Parathyroid adenoma (tissue), 2 donors: ENCODE measurements at regions not wholly inside any gene's neighbourhood (a gene's known extent, or its start where the extent isn't known, plus 50 kb on each side); places are given as distances from the start of the nearest gene placed in this dataset.

Source experiments
- H2AFZ ChIP-seq: fragments of 300-600 bp; sonication (generic); one replicate; pipeline ENCODE4 v1.7.0; 2017; ENCODE audit warnings: antibody characterized with exemption, mild to moderate bottlenecking
- H3K27ac ChIP-seq: fragments of 300-600 bp; sonication (generic); one replicate; pipeline ENCODE4 v1.7.0; 2017
- H3K27me3 ChIP-seq: fragments of 300-600 bp; sonication (generic); one replicate; pipeline ENCODE4 v1.7.0; 2017; ENCODE audit warnings: low read length; ENCODE audit not compliant: control insufficient read depth, insufficient read depth
- H3K36me3 ChIP-seq: fragments of 300-600 bp; sonication (generic); one replicate; pipeline ENCODE4 v1.7.0; 2017; ENCODE audit warnings: low read length; ENCODE audit not compliant: control insufficient read depth, insufficient read depth
- H3K4me1 ChIP-seq: fragments of 300-600 bp; sonication (generic); one replicate; pipeline ENCODE4 v1.7.0; 2017; ENCODE audit warnings: control low read depth
- H3K4me2 ChIP-seq: fragments of 300-600 bp; sonication (generic); one replicate; pipeline ENCODE4 v1.7.0; 2017; ENCODE audit warnings: low read length
- H3K4me3 ChIP-seq: fragments of 300-600 bp; sonication (generic); one replicate; pipeline ENCODE4 v1.7.0; 2017; ENCODE audit warnings: low read depth, low read length
- H3K79me2 ChIP-seq: fragments of 300-600 bp; sonication (generic); one replicate; pipeline ENCODE4 v1.7.0; 2017; ENCODE audit warnings: control low read depth
- H3K9ac ChIP-seq: fragments of 300-600 bp; sonication (generic); one replicate; pipeline ENCODE4 v1.7.0; 2017; ENCODE audit warnings: mild to moderate bottlenecking
- H3K9me3 ChIP-seq: fragments of 300-600 bp; sonication (generic); one replicate; pipeline ENCODE4 v1.7.0; 2017; ENCODE audit warnings: low read length; ENCODE audit not compliant: control insufficient read depth
- CTCF ChIP-seq: fragments of 300-600 bp; sonication (generic); IDR thresholded peaks from one replicate; pipeline ENCODE4 v1.7.0; 2017; ENCODE audit warnings: antibody characterized with exemption, mild to moderate bottlenecking
- donor health status: primary hyperparathyroidism.

- no peak for TF ChIP-seq CTCF
- Histone ChIP-seq H3K4me3 (no peak overlapping the region), H3K36me3 (no peaks in the 10 kb centered on the region), H3K4me2 (no peak overlapping the region), H3K27me3 (no peaks in the 10 kb centered on the region), H3K79me2 (no peaks in the 10 kb centered on the region), H3K27ac (no peak overlapping the region), H3K4me1 (no peaks in the 10 kb centered on the region), H3K9ac (no peak overlapping the region), H2AFZ (no peak overlapping the region), H3K9me3 (no peaks in the 10 kb centered on the region)
Observed at GRCh38 chrX:139093201-139093600, 381.7 kb upstream of the FGF13 start.

GRCh38 chrX:139091878-139092277, 380.4 kb upstream of the FGF13 start:
- H3K9me3 ChIP-seq = no peaks in the 10 kb centered on the region
- no peak overlapping the region for H3K9ac ChIP-seq
- H3K36me3 ChIP-seq = no peaks in the 10 kb centered on the region
- no peaks in the 10 kb centered on the region for H3K4me1 ChIP-seq
- no peaks in the 10 kb centered on the region for H3K79me2 ChIP-seq
- H2AFZ ChIP-seq = no peak overlapping the region
- no peak overlapping the region for H3K4me2 ChIP-seq
- H3K27ac ChIP-seq = no peak overlapping the region
- TF ChIP-seq CTCF = no peak
- H3K27me3 ChIP-seq = no peaks in the 10 kb centered on the region
- H3K4me3 ChIP-seq = no peak overlapping the region

- H3K27me3 ChIP-seq = no peaks in the 10 kb centered on the region
- no peak for TF ChIP-seq CTCF
- no peak overlapping the region for H2AFZ ChIP-seq
- no peak overlapping the region for H3K4me2 ChIP-seq
- no peak overlapping the region for H3K4me3 ChIP-seq
- H3K36me3 ChIP-seq = no peaks in the 10 kb centered on the region
- H3K4me1 ChIP-seq = no peaks in the 10 kb centered on the region
- no peaks in the 10 kb centered on the region for H3K79me2 ChIP-seq
- no peak overlapping the region for H3K9ac ChIP-seq
- no peak overlapping the region for H3K27ac ChIP-seq
- no peaks in the 10 kb centered on the region for H3K9me3 ChIP-seq
Observed at GRCh38 chrX:139091066-139091465, 379.5 kb upstream of the FGF13 start.

- Histone ChIP-seq H3K36me3 (no peaks in the 10 kb centered on the region), H3K9me3 (no peaks in the 10 kb centered on the region), H3K79me2 (no peaks in the 10 kb centered on the region), H3K4me2 (no peak overlapping the region), H3K9ac (no peak overlapping the region), H3K27me3 (no peaks in the 10 kb centered on the region), H3K4me1 (no peaks in the 10 kb centered on the region), H3K4me3 (no peak overlapping the region), H3K27ac (no peak overlapping the region), H2AFZ (no peak overlapping the region)
- TF ChIP-seq CTCF = no peak
Observed at GRCh38 chrX:139086246-139086645, 374.7 kb upstream of the FGF13 start.

- Histone ChIP-seq H3K9ac (no peak overlapping the region), H3K27ac (no peak overlapping the region), H3K4me2 (no peak overlapping the region), H3K27me3 (no peaks in the 10 kb centered on the region), H2AFZ (no peak overlapping the region), H3K79me2 (no peaks in the 10 kb centered on the region), H3K4me3 (no peak overlapping the region), H3K4me1 (no peaks in the 10 kb centered on the region), H3K9me3 (no peaks in the 10 kb centered on the region), H3K36me3 (no peaks in the 10 kb centered on the region)
- no peak for TF ChIP-seq CTCF
Observed at GRCh38 chrX:139085404-139085803, 373.9 kb upstream of the FGF13 start.
